NCI-H1092 (cell line): ENCODE measurements at regions not wholly inside any gene's neighbourhood (a gene's known extent, or its start where the extent isn't known, plus 50 kb on each side); places are given as distances from the start of the nearest gene placed in this dataset.
"Not testable (repeated sequence)": the region's sequence is repeated elsewhere in the genome, so short reads cannot be mapped to it uniquely, and the experiment has no call there.

Source experiments
- DNase-seq: peaks from one replicate; lab custom pipeline; 2025; lab: John Stamatoyannopoulos, UW

GRCh38 chr12:116687888-116688287, 50.0 kb downstream of the SPRING1 start:
- no peak for DNase-seq

GRCh38 chr12:116684891-116685290, 53.0 kb downstream of the SPRING1 start:
- no peak for DNase-seq

- no peak for DNase-seq
These were observed 60.6 kb downstream of the SPRING1 start for GRCh38 chr12:116677202-116677661.

GRCh38 chr12:116675339-116676107, 62.3 kb downstream of the SPRING1 start:
- DNase-seq = no peak

- DNase-seq = no peak
These were observed 63.2 kb downstream of the SPRING1 start for GRCh38 chr12:116674643-116675183.

- DNase-seq = no peak
These were observed 64.2 kb downstream of the SPRING1 start for GRCh38 chr12:116673681-116674111.

- DNase-seq = no peak
These were observed 64.9 kb downstream of the SPRING1 start for GRCh38 chr12:116672842-116673516.

- no peak for DNase-seq
These were observed 65.9 kb downstream of the SPRING1 start for GRCh38 chr12:116672010-116672409.

GRCh38 chr12:116670859-116671258, 67.0 kb downstream of the SPRING1 start:
- DNase-seq = no peak

GRCh38 chr12:116667752-116668151, 70.1 kb downstream of the SPRING1 start:
- no peak for DNase-seq

- not testable (repeated sequence) for DNase-seq
These were observed 71.0 kb downstream of the SPRING1 start for GRCh38 chr12:116666829-116667228.

- no peak for DNase-seq
These were observed 71.6 kb downstream of the SPRING1 start for GRCh38 chr12:116666305-116666673.

GRCh38 chr12:116665666-116666304, 72.1 kb downstream of the SPRING1 start:
- DNase-seq = no peak

- DNase-seq = no peak
These were observed 73.8 kb downstream of the SPRING1 start for GRCh38 chr12:116664085-116664484.

GRCh38 chr12:116662612-116663144, 75.2 kb downstream of the SPRING1 start:
- DNase-seq = peak; percentile 32

- DNase-seq = no peak
These were observed 76.5 kb downstream of the SPRING1 start for GRCh38 chr12:116661341-116661740.

- not testable (repeated sequence) for DNase-seq
These were observed 77.1 kb downstream of the SPRING1 start for GRCh38 chr12:116660740-116661139.

- no peak for DNase-seq
These were observed 77.9 kb downstream of the SPRING1 start for GRCh38 chr12:116659771-116660481.

- DNase-seq = no peak
These were observed 79.9 kb downstream of the SPRING1 start for GRCh38 chr12:116657921-116658495.

- DNase-seq = no peak
These were observed 81.6 kb downstream of the SPRING1 start for GRCh38 chr12:116656306-116656705.

- no peak for DNase-seq
These were observed 83.6 kb downstream of the SPRING1 start for GRCh38 chr12:116654226-116654743.
